ENCODE measurements at regions not wholly inside any gene's neighbourhood (a gene's known extent, or its start where the extent isn't known, plus 50 kb on each side); places are given as distances from the start of the nearest gene placed in this dataset.

- no peak for TF ChIP-seq POLR2A (IDR thresholded peaks at IDR 0.05; ENCODE audit: low read length)
- no peak for TF ChIP-seq CTCF (IDR thresholded peaks at IDR 0.05)
- no peak for TF ChIP-seq REST (IDR thresholded peaks at IDR 0.05)
- no peak for TF ChIP-seq BHLHE40 (IDR thresholded peaks at IDR 0.05; ENCODE audit: low read depth, low read length)
Observed at GRCh38 chr6:122308074-122308473, 91.4 kb upstream of the HSF2 start.

Data from A549 (cell line).